IgD-negative memory B cell (primary cell): ENCODE measurements at regions not wholly inside any gene's neighbourhood (a gene's known extent, or its start where the extent isn't known, plus 50 kb on each side); places are given as distances from the start of the nearest gene placed in this dataset.
"Not testable (repeated sequence)": the region's sequence is repeated elsewhere in the genome, so short reads cannot be mapped to it uniquely, and the experiment has no call there.

Source experiments
- H3K27ac Mint-ChIP-seq, 3 donors: one replicate each; pipeline ENCODE4 v1.8.0; 2020 to 2022; ENCODE audit warnings: mild to moderate bottlenecking in 3 of 3, mixed read lengths in 3 of 3, moderate library complexity in 1 of 3
- H3K27me3 Mint-ChIP-seq: one replicate; pipeline ENCODE4 v1.8.0; 2021; ENCODE audit warnings: mixed read lengths
- H3K36me3 Mint-ChIP-seq: one replicate; pipeline ENCODE4 v1.8.0; 2020; ENCODE audit warnings: mild to moderate bottlenecking, mixed read lengths
- H3K4me1 Mint-ChIP-seq, 3 donors: one replicate each; pipeline ENCODE4 v1.8.0; 2020 to 2022; ENCODE audit warnings: mixed read lengths in 3 of 3, mild to moderate bottlenecking in 1 of 3
- H3K4me3 Mint-ChIP-seq, 4 donors: one replicate each; pipeline ENCODE4 v1.8.0; 2020 to 2022; ENCODE audit warnings: mild to moderate bottlenecking in 4 of 4, mixed read lengths in 4 of 4, moderate library complexity in 3 of 4
- H3K9me3 Mint-ChIP-seq, 3 donors: one replicate each; pipeline ENCODE4 v1.8.0; 2020 to 2021; ENCODE audit warnings: mixed read lengths in 3 of 3, mild to moderate bottlenecking in 1 of 3

DNA sequence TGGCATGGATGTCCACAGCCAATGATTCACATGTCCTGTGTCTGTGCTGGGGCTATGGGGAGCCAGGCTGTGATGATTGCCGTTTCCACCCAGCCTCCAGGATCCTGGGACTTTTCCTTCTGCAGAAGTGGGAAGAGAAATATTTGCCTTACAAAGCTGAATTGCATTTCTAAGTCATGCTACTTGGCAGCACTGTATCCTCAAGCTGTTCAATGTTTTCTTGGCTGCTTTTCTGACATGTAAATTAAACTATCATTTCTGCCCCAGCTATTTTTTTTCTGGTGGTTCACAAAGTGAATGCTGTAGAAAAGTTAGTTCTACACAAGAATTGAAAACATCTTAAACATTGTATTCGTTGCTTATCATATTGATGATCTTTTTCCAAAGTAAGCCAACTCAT is 51.9 kb upstream of the TCERG1L start:
- H3K27me3 Mint-ChIP-seq: no peaks in the 10 kb centered on the region
- H3K9me3 Mint-ChIP-seq: peaks cover 7 to 23% (median 14%) of the 10 kb centered on the region in 3 donors
- no peak overlapping the region for H3K4me3 Mint-ChIP-seq
- H3K27ac Mint-ChIP-seq: no peak overlapping the region
- H3K36me3 Mint-ChIP-seq: peaks cover 4% of the 10 kb centered on the region
- H3K4me1 Mint-ChIP-seq: no peaks in the 10 kb centered on the region

DNA sequence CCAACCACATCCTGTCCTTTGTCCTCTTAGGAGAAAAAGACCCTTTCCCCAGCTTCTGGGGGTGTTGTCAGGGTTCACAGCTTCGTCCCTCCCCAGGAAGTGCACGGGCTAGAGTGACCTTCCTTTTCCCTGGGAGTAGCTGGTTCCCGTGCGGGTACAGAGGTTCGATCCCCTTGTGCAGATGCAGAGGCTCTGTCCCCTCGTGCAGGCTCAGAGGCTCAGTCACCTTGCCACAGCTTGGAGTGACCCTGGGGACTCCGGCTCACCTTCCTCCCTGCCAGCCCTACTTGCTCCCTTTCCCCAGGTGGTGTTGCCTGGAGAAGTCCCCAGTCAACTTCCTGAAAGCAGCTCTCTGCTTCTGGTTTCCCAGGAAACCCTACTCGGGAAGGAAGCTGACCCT is 60.0 kb upstream of the TCERG1L start:
- Mint-ChIP-seq H3K9me3 (peaks cover 2 to 8% (median 5%) of the 10 kb centered on the region in 3 donors), H3K36me3 (peaks cover 4% of the 10 kb centered on the region), H3K4me3 (no peak overlapping the region), H3K27ac (no peak overlapping the region), H3K27me3 (no peaks in the 10 kb centered on the region), H3K4me1 (no peaks in the 10 kb centered on the region)

DNA sequence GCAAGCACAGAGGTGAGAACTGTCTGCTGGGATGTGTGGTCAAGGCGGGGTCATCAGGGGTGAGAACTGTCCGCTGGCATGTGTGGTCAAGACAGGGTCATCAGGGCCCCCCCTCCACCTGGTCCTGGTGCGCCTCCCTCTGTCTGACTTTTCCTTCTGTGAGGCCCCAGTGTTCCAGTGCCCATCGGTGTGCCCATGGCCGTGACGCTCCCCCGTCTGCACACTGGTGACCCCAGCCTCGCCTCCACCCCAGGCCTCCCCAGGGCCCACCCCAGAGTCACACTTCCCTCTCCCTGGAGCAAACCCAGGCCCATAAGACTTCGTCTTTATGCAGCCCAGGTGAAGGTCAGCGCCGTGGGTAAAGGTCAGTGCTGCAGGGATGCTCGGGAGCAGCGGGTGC is 70.1 kb upstream of the TCERG1L start:
- Mint-ChIP-seq H3K4me1 (no peaks in the 10 kb centered on the region), H3K36me3 (no peaks in the 10 kb centered on the region), H3K4me3 (no peak overlapping the region), H3K27me3 (peaks cover 2% of the 10 kb centered on the region), H3K9me3 (peaks cover 0 to 4% (median under 1%) of the 10 kb centered on the region in 3 donors), H3K27ac (no peak overlapping the region)

DNA sequence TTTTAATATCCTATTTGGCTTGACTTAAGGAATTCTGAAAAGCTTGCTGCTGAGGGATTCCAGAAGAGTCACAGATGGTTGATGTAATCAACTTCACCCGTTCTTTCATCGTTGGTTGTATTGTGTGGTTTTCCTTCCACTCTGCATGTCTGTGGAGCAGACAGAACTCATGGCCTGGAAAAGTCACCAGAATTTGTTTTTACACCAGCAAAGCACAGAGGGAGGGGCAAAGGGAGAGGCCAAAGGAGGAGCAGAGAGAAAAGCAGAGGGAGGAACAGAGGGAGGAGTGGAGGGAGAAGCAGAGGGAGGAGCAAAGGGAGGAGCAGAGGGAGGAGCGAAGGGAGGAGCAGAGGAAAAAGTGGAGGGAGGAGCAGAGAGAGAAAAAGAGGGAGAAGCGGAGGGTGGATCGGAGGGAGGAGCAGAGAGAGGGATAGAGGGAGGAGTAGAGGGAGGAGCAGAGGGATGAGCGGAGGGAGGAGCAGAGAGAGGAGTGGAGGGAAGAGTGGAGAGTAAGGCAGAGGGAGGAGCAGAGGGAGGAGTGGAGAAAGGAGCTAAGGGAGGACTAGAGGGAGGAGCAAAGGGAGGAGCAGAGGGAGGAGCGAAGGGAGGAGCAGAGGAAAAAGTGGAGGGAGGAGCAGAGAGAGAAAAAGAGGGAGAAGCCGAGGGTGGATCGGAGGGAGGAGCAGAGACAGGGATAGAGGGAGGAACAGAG is 73.8 kb upstream of the TCERG1L start:
- H3K4me3 Mint-ChIP-seq, H3K9me3 Mint-ChIP-seq, H3K4me1 Mint-ChIP-seq, H3K36me3 Mint-ChIP-seq, H3K27ac Mint-ChIP-seq, H3K27me3 Mint-ChIP-seq: not testable (repeated sequence)

DNA sequence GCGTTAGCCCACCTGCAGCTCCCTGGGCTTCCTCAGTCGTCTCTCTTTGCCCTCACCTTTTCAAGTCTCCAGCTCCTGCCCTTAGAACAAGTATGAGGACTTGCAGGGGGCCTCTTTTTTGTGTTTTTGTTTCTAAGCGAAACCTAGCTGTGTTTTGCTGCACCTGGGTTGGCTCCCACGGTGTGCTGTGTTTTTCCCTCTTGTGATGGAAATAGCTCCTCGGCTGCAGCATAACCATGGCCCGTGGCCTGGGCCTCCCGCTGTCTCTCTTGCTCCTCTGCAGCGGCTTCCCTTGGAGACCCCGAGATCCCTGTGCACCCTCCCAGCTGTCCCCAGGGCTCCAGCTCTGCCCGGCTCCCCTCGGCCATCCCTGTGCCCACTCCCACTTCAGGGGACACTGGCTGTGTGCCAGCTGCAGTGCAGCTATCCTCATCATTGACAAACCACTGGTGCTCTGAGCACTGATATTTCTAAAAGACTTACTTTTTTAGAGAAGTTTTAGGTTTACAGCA is 75.6 kb upstream of the TCERG1L start:
- Mint-ChIP-seq H3K27ac (no peak overlapping the region), H3K36me3 (no peaks in the 10 kb centered on the region), H3K4me3 (no peak overlapping the region), H3K27me3 (no peaks in the 10 kb centered on the region), H3K9me3 (peaks cover 0 to 8% (median 0%) of the 10 kb centered on the region in 3 donors), H3K4me1 (no peaks in the 10 kb centered on the region)

DNA sequence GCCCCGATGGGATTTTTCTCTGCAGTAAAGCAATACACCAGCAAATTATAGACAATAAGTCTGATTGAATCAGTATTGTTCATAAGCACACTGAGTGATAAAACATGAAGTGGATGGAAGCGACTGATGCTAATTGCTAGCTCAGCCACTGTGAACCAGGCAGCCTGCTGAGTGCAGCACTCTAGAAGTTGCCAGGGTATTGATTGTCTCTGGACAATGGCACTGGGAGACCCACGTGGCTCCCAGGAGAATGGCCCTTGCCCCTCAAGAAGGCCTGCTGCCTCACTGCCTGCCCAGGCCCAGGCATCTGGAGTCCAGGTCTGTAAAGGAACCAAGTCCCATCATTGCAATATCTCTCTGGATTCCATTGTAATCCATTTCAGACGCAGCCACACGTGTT is 80.4 kb upstream of the TCERG1L start:
- Mint-ChIP-seq H3K27me3 (no peaks in the 10 kb centered on the region), H3K36me3 (no peaks in the 10 kb centered on the region), H3K27ac (no peak overlapping the region), H3K9me3 (peaks cover 0 to 5% (median 4%) of the 10 kb centered on the region in 3 donors), H3K4me1 (no peaks in the 10 kb centered on the region), H3K4me3 (no peak overlapping the region)

DNA sequence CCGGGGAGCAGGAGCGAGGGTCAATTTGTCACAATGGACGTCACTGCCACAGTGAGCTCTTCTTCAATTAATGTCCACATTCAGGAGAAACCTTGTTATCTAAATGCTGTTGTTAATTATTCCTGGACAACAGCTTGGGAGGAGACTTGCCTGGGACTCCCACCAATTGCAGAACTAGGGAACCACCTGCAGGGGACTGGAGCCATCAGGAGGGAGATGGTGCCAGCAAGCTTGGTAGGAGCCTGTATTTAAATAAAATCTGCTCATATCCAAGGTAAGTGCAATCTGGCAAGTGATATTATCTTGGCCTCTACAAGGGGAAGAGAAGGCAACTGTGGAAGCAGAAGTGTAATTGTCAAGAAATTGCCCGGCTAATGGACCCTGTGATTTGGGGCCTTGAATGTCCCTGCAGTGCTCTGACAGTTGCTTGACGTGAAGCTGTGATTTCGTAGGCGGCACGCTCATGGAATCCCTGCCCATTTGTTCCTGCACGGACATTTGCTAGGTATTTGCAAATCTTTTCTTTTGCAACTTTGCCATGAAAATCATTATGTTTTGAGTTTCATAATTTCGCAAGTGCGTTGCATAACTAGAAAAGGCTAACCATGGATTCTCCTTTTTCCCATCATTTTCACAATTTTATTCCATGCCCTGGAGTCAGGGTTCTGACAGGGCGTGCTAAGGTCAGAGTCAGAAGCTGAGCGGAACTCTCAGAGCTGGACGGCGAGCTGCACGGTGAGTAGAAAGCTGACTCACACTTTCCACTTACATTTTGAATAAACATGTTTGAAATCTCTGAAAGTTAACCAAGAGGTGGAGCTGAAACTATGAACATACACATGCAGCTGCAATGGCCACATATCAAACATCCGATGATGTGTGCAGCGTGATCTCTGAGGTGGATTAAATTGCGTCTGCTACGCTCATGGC is 84.9 kb upstream of the TCERG1L start:
- no peak overlapping the region for H3K27ac Mint-ChIP-seq
- no peak overlapping the region for H3K4me3 Mint-ChIP-seq
- peaks cover 0 to 5% (median 0%) of the 10 kb centered on the region in 3 donors for H3K9me3 Mint-ChIP-seq
- no peaks in the 10 kb centered on the region for H3K27me3 Mint-ChIP-seq
- no peaks in the 10 kb centered on the region for H3K4me1 Mint-ChIP-seq
- H3K36me3 Mint-ChIP-seq: peaks cover 1% of the 10 kb centered on the region

DNA sequence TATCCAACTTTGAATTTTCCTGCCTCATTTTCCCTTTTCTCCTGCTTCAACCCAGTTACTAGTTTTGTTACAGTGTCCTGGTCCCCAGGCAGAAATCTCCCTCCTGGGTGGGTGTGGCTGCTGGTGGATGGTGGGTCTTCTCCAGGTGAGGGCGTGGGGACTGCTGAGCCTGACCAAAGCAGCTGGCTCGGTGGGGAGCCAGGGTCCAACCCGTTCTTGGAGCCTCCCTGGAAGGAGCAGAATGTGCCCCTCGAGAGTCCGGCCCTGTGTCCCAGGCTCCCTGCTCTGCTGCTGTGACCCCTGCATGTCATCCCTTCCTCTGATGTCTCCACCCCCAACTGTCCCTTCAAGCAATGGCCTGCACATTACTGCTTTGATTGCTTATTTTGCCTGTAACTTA is 86.6 kb upstream of the TCERG1L start:
- Mint-ChIP-seq H3K36me3 (peaks cover 1% of the 10 kb centered on the region), H3K9me3 (peaks cover 0 to 5% (median 4%) of the 10 kb centered on the region in 3 donors), H3K4me3 (no peak overlapping the region), H3K27me3 (no peaks in the 10 kb centered on the region), H3K27ac (peak overlapping the region in 1 of 3 donors; percentile 61), H3K4me1 (no peaks in the 10 kb centered on the region)

DNA sequence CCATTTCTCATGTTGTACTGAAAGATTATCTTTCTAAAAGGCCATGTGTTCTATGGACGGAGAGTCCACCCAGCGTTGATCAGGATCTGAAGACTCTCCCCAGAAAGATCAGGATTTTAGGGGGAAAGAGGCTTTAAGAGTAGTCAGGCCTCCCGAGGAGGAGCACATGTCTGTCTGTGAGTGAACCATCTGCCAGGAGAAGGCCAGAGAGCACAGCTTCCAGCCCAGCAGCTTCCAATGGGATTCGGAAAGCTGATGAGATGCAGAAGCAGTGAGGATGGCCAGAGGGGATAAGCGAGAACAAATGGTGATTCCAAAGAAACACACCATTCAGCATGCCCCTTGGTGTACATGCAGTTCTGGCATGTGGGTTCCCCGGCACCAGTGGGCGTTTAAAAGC is 88.5 kb upstream of the TCERG1L start:
- Mint-ChIP-seq H3K9me3 (peaks cover 0 to 5% (median 4%) of the 10 kb centered on the region in 3 donors), H3K36me3 (peaks cover 1% of the 10 kb centered on the region), H3K4me3 (no peak overlapping the region), H3K4me1 (no peaks in the 10 kb centered on the region), H3K27me3 (no peaks in the 10 kb centered on the region), H3K27ac (no peak overlapping the region)

DNA sequence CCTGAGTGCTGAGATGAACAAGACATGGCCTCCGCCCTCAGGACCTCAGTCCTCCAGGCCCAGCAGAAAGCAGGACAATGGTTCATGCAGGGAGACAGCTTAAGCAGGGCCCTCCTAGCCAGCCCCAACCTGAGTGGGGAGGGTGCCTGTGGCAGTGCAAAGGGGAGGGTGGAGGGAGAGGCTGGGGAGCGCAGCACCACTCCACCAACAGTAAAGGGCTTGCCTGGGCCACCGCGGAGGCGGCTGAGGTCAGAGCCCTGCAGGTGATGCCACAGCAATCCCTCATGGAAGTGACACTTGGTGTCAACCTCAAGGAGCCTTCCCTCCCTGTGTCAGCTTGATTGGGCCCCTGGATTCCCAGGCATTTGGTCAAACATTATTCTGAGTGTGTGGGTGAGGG is 89.0 kb upstream of the TCERG1L start:
- Mint-ChIP-seq H3K27ac (no peak overlapping the region), H3K27me3 (no peaks in the 10 kb centered on the region), H3K4me3 (no peak overlapping the region), H3K4me1 (no peaks in the 10 kb centered on the region), H3K36me3 (peaks cover 1% of the 10 kb centered on the region), H3K9me3 (peaks cover 1 to 5% (median 4%) of the 10 kb centered on the region in 3 donors)

DNA sequence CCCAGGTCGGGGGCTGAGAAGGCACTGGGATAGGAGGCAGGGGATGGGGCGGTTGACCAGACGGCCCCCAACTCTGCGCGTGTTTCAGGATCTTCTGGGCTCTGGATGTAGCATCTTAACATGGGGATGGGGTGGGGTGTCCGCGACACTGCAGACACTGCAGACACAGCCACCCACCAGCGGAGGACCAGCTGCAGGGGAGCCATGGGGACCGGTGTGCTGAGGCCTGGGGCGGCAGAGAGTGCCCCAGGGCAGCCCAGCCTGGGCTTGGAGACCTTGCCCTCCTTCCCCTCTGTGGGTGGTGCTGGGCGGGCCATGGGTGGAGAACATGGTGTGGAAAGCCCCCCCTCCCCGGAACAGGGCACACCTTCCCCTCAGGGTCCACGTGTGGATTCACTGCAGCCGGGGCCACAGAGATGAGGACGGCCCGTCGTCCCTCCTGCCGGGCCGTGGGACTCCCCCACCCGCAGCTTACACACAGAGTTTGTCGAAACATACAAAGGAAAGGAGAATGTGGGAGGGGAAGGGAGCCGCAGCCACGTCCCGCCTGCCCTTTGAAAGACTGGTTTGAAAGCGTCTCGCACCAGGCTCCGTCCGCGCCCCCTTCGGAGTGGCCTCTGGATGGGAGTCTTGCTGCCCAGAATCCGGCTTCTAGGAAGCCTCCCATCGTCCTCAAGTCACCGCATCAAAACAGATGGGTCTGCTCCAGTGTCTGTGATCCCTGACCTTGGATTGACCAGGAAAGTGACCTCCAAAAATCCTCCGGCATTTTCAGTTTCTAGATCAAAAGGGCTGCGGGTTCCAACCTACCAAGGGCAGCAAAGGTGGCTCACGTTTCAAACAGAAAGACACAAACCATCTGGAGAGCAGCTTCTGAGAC is 91.5 kb upstream of the TCERG1L start:
- H3K36me3 Mint-ChIP-seq: no peaks in the 10 kb centered on the region
- H3K27me3 Mint-ChIP-seq: no peaks in the 10 kb centered on the region
- H3K27ac Mint-ChIP-seq: no peak overlapping the region
- H3K9me3 Mint-ChIP-seq: peaks cover 0 to 4% (median 1%) of the 10 kb centered on the region in 3 donors
- H3K4me3 Mint-ChIP-seq: no peak overlapping the region
- H3K4me1 Mint-ChIP-seq: no peaks in the 10 kb centered on the region

DNA sequence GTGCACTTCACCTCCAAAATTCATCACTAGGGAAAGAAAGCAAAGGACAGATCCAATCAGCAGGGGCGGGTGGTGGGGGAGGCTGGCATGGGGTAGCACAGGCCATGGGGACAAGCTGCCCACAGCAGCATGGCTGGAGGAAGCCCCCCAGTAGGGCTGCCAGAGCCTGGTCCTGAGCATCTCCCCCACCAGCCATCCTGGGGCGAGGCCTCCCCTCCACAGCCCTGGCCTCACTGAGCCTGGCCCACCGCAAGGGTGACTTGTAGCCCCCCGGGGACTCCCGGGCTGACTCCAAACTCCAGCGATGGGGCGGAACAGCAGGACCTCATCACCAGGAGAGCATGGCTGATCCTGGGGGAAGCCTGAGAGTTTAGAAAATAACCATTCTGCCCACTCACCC is 92.4 kb upstream of the TCERG1L start:
- H3K27me3 Mint-ChIP-seq: no peaks in the 10 kb centered on the region
- H3K27ac Mint-ChIP-seq: no peak overlapping the region

DNA sequence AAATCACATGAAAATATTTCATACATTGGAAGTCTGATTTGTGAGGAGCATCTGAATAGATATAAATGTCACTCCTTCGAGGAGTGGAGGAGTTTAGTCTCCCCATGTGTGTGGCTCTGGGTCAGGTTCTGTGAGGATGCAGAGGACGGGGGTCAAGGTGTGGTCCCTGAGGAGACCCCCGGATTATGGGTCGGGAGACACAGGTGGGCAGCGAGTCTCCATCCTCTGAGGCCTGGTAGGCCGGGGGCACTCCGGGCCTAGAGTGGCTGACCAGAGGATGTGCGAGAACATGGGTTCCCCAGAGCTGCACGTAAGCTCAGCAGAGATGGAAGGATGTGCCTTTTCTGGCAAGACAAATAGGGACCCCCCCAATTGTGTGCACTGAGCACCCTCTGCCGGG is 93.4 kb upstream of the TCERG1L start:
- Mint-ChIP-seq H3K4me3 (no peak overlapping the region), H3K9me3 (peaks cover 0 to 4% (median 1%) of the 10 kb centered on the region in 3 donors), H3K4me1 (no peaks in the 10 kb centered on the region), H3K36me3 (no peaks in the 10 kb centered on the region), H3K27ac (no peak overlapping the region), H3K27me3 (no peaks in the 10 kb centered on the region)

More for the DNA sequence above, 92.4 kb upstream of the TCERG1L start:
- H3K4me1 Mint-ChIP-seq: no peaks in the 10 kb centered on the region
- no peak overlapping the region for H3K4me3 Mint-ChIP-seq
- H3K9me3 Mint-ChIP-seq: peaks cover 0 to 4% (median 1%) of the 10 kb centered on the region in 3 donors
- H3K36me3 Mint-ChIP-seq: no peaks in the 10 kb centered on the region

DNA sequence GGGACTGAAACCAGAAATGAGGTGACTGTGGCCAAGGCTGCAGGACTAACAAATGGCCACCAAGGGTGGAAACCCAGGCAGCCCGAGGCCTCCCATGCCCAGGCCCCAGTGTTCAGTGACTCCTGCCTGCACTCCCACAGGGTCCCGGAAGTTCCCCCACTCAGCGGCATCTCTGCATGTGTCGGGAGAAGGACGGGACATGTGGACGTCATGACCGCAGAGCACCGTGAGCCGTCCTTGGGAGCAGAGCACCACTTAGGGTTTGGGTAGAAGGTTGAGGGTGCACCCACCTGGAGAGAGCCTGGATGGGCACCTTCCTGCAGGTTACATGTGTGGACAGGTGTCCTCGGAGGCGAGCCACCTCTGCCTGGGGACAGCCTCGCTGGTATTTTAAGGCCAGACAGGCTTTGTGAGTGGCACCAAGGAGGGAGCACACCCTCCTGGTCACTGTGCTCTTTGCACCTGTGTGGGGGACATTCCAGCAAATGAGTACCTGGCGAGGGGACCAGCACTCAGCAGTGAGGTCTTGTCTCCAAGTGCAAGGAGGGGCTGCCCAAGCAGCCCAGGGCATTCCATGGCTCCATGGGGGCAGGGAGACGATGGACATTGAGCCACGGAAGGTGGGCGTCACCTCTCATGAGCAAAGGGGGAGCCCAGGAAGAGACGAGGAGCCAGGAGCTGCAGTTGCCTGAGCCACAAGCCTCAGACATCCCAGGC is 95.3 kb upstream of the TCERG1L start:
- H3K27ac Mint-ChIP-seq: no peak overlapping the region
- peaks cover 0 to 4% (median 1%) of the 10 kb centered on the region in 3 donors for H3K9me3 Mint-ChIP-seq
- H3K36me3 Mint-ChIP-seq: no peaks in the 10 kb centered on the region
- H3K4me1 Mint-ChIP-seq: no peaks in the 10 kb centered on the region
- no peak overlapping the region for H3K4me3 Mint-ChIP-seq
- peaks cover 4% of the 10 kb centered on the region for H3K27me3 Mint-ChIP-seq
